ENCODE measurements at regions not wholly inside any gene's neighbourhood (a gene's known extent, or its start where the extent isn't known, plus 50 kb on each side); places are given as distances from the start of the nearest gene placed in this dataset.
"Not testable (repeated sequence)": the region's sequence is repeated elsewhere in the genome, so short reads cannot be mapped to it uniquely, and the experiment has no call there.

DNA sequence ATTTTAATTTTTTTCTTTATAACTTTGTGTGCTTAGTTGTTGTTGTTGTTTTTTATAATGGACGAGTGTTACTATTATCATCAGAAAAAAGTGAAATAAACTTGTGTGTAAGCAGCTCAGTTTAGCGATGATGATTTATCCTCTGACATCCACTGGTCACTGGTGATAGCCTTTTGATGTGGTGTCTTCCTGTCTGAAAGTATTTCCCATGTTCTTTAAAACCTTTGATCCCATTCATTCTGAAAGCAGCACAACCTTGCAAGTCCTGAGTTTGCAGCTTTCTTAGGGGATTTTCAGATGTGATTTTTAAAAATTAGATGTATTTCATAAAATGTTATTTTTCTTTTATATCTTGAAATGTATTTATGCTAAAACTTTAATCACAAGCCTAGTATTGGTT lies 85.9 kb upstream of the ZPLD1 start:
- DNase-seq, result no peak

DNA sequence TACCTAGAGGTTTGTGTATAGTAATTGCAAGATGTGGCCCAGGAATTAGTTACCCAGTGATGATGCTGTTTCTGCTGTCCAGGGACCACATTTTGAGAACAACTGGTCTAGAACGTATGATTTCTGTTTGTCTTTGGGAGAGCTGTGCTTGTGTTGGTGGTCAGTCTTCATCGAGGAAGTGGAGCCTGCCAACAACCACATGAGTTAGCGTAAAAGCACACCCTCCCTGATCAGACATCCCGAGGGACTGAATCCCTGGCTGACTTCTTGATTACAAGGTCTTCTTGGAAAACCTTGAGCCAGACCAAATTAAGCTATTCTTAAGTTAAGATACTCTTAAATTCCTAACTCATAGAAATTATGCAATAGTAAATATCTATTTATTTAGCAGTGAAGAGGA lies 81.7 kb upstream of the ZPLD1 start:
- no peak for DNase-seq

DNA sequence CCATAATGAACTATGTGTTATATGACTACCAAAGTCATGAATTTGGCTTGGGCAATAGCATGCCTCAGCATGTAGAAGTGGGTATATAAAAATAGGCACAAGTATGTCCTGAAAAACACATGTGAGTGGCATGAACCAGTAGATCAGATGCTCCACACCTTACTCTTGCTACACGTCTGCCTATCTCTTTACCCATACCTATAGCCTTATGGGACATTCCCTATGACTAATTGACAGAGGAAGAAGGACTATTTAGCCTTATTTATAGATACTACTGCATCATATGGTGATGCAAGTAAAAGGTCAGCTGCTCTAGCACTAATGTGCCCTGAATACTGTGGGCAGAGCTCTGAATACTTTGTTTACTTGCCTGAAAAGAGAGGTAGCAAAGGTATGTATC lies 81.0 kb upstream of the ZPLD1 start:
- DNase-seq, result no peak

DNA sequence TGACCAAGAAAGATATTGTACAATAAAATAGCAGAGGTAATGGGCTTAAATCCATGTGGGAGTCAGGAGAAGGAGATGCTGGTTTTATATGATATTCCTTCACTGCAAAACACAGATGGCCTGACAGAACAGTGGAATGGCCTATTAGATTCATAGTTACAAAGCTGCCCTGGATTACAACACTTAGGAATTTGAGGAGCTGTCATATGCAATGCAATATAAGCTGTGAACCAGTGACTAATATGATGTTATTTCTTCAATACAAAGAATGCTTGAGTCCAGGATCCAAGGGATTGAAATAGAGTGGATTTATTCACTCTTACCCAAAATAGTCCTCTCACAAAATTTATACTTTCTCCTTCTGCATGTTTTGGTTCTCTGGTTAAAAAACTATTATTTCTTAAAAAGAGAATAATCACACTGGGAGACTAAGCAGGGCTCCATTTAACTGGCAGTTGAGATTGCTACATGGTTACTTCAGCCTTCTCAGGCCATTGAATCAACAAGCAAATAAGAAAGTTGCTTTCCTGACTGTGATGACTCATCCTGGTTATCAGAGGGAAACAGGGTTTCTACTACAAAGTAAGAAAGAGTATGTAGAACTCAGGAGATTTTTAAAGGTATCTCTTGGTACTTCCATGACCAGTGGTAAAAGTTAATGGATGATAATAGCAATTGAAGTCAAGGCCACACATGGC lies 79.8 kb upstream of the ZPLD1 start:
- DNase-seq, result no peak

DNA sequence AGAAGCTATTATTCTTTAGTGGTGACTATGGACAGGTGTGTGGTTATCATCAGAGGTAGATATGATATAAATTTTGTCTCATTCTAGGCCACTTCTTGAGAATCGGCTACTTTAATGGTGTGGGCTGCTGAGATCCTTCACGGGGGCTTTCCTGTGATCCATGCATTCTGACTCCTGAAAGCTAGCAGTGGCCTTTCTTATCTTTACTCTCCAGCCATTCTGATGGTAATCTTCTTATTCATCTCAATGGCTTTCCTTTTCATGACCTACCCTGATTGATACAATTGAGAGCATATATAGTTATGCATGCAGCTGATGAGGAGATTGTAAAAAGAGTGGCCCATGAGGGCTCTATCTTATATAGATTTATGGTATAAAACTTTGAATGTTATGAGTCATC lies 78.3 kb upstream of the ZPLD1 start:
- no peak for DNase-seq

DNA sequence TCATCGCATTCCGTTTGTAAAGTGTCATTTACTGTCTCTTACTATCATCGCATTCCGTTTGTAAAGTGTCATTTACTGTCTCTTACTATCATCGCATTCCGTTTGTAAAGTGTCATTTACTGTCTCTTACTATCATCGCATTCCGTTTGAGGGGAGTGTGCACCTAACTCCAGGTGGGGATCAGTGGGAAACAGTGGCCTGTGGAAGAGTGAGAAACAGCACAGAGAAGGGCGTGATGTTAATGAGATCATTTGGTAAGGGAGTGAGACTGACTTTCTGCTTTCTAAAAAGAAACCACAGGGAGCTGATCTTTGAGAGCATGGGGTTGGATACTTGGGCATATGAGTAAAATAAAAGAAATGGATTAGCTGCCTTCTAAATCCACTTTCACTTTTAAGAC lies 77.5 kb upstream of the ZPLD1 start:
- DNase-seq, result not testable (repeated sequence)

DNA sequence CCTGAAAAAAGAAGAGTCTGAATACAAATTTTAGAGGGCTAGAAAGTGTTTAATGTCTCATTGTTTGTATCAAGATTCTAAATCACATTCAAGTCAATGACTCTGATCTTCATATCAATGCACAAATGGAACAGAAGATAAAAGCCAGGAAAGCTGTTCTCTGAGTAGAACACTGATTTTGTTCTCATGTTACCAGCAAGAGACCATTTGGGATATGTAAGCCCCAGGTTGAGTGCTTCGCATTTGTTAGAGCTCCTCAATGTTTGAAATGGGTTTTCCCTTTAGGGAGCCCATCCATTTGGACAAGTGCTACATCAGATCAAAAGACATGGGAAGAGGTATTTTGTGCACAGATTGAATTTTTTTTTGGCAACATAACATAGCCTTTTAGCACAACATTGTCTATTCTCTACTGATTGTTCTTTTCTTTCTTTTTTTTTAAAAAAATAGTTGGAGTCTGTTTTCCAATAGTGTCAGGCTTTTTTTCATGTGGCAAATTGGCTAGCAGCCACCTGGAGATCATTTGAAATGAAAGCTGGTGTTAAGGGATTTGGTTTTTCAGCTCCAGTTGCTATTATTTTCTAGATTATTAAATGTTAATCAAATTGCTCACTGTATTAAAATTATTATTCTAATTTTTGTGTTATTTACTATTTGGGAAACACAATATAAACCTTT lies 74.5 kb upstream of the ZPLD1 start:
- DNase-seq, result no peak

DNA sequence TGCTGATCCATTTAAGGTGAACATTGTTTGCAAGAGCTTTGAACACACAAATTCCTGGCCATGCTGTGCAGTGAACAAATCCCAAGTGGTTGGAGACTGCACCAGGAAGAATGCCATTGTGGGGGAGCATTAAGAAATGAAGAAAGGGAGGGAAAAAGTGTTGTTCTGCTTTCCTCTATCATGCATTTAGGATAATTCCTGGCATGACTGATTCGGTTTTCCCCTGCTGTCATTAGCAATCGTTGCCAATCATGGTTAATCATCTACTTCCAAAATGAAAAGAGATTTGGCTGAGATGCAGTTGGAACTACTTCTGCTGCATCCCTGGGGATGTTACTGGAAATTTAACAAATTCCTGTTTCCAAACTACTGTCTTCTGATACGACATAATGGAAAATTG lies 73.7 kb upstream of the ZPLD1 start:
- DNase-seq, result no peak

DNA sequence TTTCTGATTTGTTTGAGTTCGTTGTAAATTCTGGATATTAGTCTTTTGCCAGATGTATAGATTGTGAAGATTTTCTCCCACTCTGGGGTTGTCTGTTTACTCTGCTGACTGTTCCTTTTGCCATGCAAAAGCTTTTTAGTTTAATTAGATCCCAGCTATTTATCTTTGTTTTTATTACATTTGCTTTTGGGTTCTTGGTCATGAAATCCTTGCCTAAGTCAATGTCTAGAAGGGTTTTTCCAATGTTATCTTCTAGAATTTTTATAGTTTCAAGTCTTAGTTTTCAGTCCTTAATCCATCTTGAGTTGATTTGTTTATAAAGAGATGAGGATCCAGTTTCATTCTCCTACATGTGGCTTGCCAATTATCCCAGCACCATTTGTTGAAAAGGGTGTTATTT lies 68.7 kb upstream of the ZPLD1 start:
- DNase-seq, result not testable (repeated sequence)

DNA sequence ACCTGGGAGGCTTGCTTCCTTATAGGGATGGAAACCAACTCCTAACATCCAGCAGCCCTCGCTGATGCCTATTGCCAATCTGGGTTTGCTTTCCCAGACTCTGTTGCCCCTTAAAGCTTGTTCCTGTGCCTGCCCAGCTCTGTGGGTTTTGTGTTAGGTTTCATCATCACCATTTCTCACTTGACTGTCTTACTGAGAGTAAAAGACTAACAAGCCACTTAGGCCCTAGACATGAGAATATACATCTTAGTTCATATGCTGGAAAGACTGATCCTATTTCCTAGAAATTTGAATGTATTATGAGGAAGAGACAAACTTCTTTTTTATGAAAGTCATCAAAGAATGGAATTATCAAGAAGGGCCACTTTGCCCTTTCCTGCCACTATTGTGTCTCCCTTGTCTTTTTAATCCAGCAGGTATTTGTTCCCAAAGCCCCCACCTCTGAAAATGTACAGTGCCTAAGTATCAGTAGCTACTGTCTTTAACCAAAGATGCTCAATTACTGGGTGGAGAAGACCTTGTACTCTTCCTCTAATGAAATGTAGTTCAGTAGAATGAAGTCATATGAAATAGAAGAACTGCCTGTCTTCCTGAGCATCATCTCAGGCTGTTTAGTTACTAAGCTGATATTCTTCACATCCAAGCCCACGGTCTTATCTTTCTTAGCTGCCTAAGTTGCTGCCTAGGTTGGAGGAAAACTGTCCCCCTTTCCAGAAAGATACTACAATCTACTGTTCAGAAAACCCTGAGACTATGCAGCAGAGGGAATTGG lies 59.8 kb upstream of the ZPLD1 start:
- DNase-seq, result no peak

DNA sequence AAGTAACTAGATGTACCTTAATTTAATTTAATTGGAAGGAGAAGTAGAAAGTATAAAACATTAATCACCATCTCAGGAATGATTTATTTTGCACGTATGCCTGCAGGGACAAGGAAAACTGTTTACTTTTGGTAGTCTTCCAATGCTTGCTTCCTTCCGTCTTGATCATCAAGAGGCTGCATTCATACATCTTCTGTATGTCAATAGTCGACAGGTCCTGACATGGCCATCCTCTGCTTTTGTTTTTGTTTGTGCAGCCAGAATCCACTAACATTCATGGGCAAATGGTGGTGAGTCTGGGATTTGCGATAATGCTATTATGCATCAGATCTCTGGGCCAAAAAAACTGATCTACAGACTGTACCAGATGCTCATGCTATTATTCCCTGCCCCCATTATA lies 56.6 kb upstream of the ZPLD1 start:
- DNase-seq, result no peak

DNA sequence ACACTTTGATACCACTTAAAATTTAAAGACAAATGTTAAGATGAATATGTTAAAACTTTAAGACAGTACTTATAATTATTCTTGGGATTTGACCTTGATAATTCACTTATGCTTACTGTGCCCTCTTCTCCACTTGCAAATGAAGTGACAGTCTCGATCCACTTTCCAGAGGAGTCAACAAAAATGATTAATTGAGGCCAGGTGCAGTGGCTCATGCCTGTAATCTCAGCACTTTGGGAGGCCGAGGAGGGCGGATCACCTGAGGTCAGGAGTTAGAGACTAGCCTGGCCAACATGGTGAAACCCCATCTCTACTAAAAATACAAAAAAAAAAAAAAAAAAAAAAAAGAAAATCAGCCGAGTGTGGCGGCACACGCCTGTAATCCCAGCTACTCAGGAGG lies 52.6 kb upstream of the ZPLD1 start:
- not testable (repeated sequence) for DNase-seq
